Muscle layer of duodenum (tissue), 2 donors: ENCODE measurements at regions not wholly inside any gene's neighbourhood (a gene's known extent, or its start where the extent isn't known, plus 50 kb on each side); places are given as distances from the start of the nearest gene placed in this dataset.

Experiments
- H3K27ac ChIP-seq: one replicate; pipeline ENCODE4 v1.7.0; 2013; ENCODE audit warnings: mild to moderate bottlenecking, low read length
- H3K27me3 ChIP-seq: one replicate; pipeline ENCODE4 v1.7.0; 2013; ENCODE audit warnings: low read depth, mild to moderate bottlenecking, control low read depth, low read length
- H3K36me3 ChIP-seq, 2 donors: one replicate each; pipeline ENCODE4 v1.7.0; 2013; ENCODE audit warnings: low read length in 2 of 2, control low read depth in 1 of 2, mild to moderate bottlenecking in 1 of 2; ENCODE audit not compliant: insufficient read depth in 2 of 2, control insufficient read depth in 1 of 2
- H3K4me1 ChIP-seq, 2 donors: one replicate each; pipeline ENCODE4 v1.7.0; 2013; ENCODE audit warnings: low read length in 2 of 2, mild to moderate bottlenecking in 2 of 2, control low read depth in 1 of 2, moderate library complexity in 1 of 2; ENCODE audit not compliant: insufficient read depth in 2 of 2, control insufficient read depth in 1 of 2
- H3K4me3 ChIP-seq, 2 donors: one replicate each; pipeline ENCODE4 v1.7.0; 2013; ENCODE audit warnings: low read length in 2 of 2, low read depth in 1 of 2, mild to moderate bottlenecking in 1 of 2
- H3K9me3 ChIP-seq, 2 donors: one replicate each; pipeline ENCODE4 v1.7.0; 2013; ENCODE audit warnings: low read length in 2 of 2, control low read depth in 1 of 2, mild to moderate bottlenecking in 1 of 2; ENCODE audit not compliant: control insufficient read depth in 1 of 2
- donor health status: healthy.

DNA sequence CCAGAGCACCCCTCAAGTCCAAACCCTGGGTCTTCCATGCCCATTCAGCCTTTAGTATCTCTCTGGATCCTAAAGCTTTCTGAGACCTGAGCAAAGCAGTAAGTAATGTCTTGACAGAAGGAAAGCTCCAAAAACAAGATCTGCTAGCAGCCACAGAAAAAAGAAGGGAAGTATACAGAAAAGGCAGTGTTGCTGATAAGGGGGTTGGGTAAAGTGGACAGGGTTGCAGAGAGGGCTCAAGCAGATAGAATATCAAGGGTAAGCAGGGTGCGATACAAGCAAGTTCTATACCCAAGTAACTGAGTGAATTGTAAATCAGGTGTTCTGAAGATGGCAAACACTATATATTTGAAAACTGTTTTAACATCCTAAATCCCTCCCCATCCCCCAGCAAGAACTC, 113.4 kb upstream of the CARMIL1 start:
- H3K4me3 ChIP-seq, result no peak overlapping the region
- no peaks in the 10 kb centered on the region for H3K4me1 ChIP-seq
- no peak overlapping the region for H3K27ac ChIP-seq
- no peaks in the 10 kb centered on the region for H3K9me3 ChIP-seq
- H3K36me3 ChIP-seq, result no peaks in the 10 kb centered on the region
- no peaks in the 10 kb centered on the region for H3K27me3 ChIP-seq

DNA sequence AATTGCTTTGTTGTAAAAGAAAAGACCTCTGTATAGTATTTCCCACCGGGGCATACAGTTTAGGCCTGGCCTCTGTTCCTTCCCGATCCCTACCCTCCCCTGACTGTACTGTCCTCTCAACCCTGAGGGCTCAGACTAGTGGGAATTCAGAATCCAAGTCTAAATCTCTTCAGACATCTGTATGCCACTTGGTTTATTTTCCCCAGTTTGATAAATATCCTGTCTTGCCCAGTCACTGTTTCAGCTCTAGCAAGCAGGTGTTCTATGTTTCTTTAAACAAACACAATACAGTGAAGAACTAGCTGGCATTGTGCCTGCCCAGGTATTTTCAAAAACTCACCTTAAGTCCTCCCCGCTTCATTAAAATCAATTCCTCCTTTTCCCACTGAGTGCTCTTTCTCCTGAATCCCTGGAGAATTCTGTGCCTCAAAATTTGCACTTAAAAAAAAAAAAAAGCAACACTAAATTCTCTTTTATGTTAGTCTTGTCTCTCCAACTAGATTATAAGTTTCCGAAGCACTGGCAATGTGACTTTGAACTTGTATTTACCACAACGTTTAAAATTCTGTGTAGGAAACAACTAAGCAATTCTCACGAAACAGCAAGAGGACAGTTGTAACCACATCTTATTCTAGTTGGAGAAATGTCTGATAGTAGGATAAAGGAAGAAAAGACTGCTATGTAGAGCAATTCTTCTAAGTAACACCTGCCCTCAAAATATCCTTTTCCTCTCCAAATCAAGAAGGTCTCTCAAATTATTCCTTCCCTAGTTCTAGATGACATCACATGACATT, 112.0 kb upstream of the CARMIL1 start:
- H3K27ac ChIP-seq, result no peak overlapping the region
- H3K4me1 ChIP-seq, result no peaks in the 10 kb centered on the region
- H3K27me3 ChIP-seq, result no peaks in the 10 kb centered on the region
- H3K36me3 ChIP-seq, result no peaks in the 10 kb centered on the region
- H3K4me3 ChIP-seq, result no peak overlapping the region
- H3K9me3 ChIP-seq, result no peaks in the 10 kb centered on the region

DNA sequence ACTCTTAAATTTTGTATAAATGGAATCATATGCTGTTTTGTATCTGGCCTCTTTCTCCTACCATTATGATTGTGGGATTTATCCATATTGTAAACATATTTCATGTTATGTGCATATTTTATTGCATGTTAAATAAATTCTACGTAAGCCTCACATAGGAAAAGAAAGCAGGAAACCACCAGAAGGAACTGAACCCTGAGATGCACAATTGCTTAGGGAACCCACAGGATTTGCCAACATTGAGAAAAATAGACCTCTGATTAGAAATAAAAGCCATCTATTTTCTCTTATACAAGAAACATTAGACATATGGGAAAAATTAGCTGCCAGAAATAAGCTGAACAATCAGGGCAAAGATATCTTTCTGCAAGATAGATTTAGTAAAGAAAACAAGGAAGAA, 111.2 kb upstream of the CARMIL1 start:
- H3K27me3 ChIP-seq, result no peaks in the 10 kb centered on the region
- H3K9me3 ChIP-seq, result no peaks in the 10 kb centered on the region
- no peak overlapping the region for H3K27ac ChIP-seq
- no peak overlapping the region for H3K4me3 ChIP-seq
- H3K4me1 ChIP-seq, result no peaks in the 10 kb centered on the region
- no peaks in the 10 kb centered on the region for H3K36me3 ChIP-seq

DNA sequence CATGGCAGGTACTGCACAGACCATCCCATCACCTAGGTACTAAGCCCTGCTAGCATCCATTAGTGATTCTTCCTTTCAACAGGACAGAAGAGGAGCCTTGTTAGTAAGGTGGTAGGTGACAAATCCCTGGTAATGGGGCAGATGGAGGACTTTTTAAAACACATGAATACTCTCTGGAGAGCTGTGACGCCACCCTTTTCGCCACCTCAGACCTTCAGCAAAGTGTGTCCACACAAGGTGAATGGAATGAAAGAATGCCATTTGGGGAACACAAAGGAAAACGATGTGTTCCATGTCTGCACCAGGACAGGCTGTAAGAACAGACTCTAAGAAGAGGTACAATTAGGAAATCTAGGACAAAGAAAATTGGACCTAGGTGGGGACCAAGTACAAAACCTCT, 110.5 kb upstream of the CARMIL1 start:
- no peaks in the 10 kb centered on the region for H3K27me3 ChIP-seq
- no peaks in the 10 kb centered on the region for H3K4me1 ChIP-seq
- H3K27ac ChIP-seq, result no peak overlapping the region
- no peaks in the 10 kb centered on the region for H3K9me3 ChIP-seq
- H3K36me3 ChIP-seq, result no peaks in the 10 kb centered on the region
- no peak overlapping the region for H3K4me3 ChIP-seq

DNA sequence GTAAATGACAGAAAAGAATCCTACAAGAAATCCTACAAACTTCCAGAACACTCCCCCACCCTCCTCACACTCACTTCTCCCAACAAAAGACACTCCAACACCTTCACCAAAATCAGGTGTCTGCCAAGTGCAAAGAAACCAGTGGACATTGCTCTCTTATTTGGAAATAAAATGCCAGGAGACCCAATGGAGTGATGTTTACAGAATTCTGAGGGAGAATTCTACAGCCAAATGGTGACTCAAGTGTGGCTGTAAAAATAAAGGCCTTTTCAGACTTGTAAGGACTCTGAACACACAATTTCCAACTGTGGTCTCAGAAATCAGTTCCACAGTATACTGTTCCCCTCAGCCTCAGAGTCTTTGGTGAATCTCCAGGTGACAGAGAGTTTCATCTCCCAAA, 109.6 kb upstream of the CARMIL1 start:
- no peak overlapping the region for H3K27ac ChIP-seq

DNA sequence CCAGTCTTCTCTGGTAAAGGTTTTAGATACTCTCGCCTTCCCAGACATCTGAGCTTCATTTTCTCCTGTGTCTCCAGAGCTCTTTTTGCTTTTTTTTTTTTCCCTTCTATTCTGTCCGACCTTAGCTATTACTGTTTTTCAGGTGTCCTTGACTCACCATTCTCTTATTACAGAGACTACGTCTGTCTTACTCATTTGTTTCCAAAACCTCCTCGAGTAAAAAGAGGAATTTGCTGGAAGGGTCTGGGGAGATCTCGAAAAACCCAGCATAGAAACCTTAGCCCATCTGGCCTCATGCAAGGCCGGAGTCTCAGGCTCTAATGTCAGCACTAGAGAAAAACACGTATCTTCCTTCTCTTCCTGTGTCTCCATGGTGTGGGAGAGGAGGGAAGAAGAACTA, 109.2 kb upstream of the CARMIL1 start:
- no peaks in the 10 kb centered on the region for H3K27me3 ChIP-seq
- no peak overlapping the region for H3K4me3 ChIP-seq
- no peaks in the 10 kb centered on the region for H3K4me1 ChIP-seq
- no peaks in the 10 kb centered on the region for H3K36me3 ChIP-seq
- no peak overlapping the region for H3K27ac ChIP-seq
- H3K9me3 ChIP-seq, result no peaks in the 10 kb centered on the region

More for the DNA sequence above, 109.6 kb upstream of the CARMIL1 start:
- H3K4me3 ChIP-seq, result no peak overlapping the region
- H3K4me1 ChIP-seq, result no peaks in the 10 kb centered on the region
- H3K9me3 ChIP-seq, result no peaks in the 10 kb centered on the region
- H3K36me3 ChIP-seq, result no peaks in the 10 kb centered on the region
- H3K27me3 ChIP-seq, result no peaks in the 10 kb centered on the region

DNA sequence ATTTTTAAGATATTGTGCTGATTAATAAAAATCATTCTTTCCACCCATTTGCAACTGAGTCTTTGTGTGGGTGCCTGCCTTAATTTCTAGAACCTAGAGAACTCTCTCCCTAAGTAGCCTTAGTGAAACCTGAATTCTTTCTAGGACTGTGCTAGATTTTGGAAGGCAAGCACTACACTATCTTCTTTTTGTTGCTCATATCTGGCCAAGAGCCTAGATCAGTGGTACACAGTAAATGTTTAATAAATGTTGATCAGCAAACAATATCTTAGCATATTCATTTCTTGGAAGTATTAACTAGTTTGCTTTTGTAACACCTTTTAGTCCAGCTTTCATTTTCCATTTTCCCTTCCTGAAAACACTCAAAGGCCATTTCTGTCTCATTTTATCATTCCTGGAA, 108.5 kb upstream of the CARMIL1 start:
- H3K9me3 ChIP-seq, result no peaks in the 10 kb centered on the region
- no peak overlapping the region for H3K4me3 ChIP-seq
- H3K27me3 ChIP-seq, result no peaks in the 10 kb centered on the region
- no peaks in the 10 kb centered on the region for H3K36me3 ChIP-seq
- no peaks in the 10 kb centered on the region for H3K4me1 ChIP-seq
- no peak overlapping the region for H3K27ac ChIP-seq

DNA sequence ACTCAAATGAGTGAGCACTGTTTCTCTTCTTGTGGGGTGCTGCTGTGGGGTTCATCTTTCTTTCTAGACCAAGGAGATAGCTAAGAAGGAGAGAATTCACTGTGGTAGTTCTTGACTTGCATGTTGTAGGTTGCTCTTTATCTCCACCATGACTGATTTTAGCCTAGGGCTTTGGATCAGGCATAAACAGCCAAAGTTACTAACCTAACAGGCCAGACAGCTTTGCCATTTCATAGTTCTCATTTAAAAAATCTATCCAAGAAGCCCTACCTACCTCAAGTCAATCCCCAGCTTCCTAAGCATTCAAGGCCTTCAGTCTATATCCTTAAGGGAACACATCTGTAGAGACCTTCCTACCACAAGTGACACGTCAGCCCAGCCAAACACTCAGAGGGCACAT, 107.9 kb upstream of the CARMIL1 start:
- no peaks in the 10 kb centered on the region for H3K27me3 ChIP-seq
- no peak overlapping the region for H3K27ac ChIP-seq
- no peaks in the 10 kb centered on the region for H3K9me3 ChIP-seq
- H3K4me3 ChIP-seq, result no peak overlapping the region
- H3K4me1 ChIP-seq, result no peaks in the 10 kb centered on the region
- H3K36me3 ChIP-seq, result no peaks in the 10 kb centered on the region

DNA sequence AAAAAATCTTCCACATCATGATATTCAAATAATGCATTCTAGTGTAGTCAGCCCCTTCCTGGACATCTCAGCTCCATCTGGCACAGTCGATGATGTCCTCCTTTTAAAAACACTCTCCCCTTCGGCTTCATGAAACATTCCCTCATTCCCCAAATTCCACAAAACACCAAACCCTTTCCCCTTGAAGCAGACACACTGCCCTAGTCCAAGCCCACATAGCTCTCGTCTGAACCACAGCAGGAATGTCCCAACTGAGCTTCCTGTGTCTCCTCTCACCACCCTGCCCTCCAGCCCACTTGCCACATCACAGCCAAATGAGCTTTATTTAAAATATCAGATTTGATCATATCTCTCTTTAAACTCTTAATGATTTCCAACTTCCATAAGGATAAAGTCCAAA, 106.4 kb upstream of the CARMIL1 start:
- H3K4me1 ChIP-seq, result no peaks in the 10 kb centered on the region
- H3K27me3 ChIP-seq, result no peaks in the 10 kb centered on the region
- no peak overlapping the region for H3K4me3 ChIP-seq
- no peaks in the 10 kb centered on the region for H3K9me3 ChIP-seq
- no peak overlapping the region for H3K27ac ChIP-seq
- H3K36me3 ChIP-seq, result no peaks in the 10 kb centered on the region

DNA sequence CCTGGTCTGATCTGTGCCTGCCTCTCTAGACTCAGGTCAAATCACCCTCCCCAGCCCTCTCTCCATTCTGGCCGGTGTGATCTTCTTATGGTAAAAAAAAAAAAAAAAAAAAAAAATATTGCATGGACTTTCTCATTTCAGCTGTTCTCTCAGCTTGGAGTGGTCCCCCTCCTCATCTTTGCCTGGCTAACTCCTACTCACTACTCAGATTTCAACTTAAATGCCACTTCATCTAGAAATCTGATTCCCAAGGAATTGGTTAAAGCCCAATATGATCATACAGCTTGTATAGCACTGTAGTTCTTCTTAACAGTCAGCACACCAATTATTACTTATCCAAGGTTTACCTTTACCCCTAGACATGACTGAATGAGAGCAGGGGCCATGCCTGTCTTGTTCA, 105.9 kb upstream of the CARMIL1 start:
- Histone ChIP-seq H3K27me3 (no peaks in the 10 kb centered on the region), H3K27ac (no peak overlapping the region), H3K9me3 (no peaks in the 10 kb centered on the region), H3K4me3 (no peak overlapping the region), H3K4me1 (no peaks in the 10 kb centered on the region), H3K36me3 (no peaks in the 10 kb centered on the region)

DNA sequence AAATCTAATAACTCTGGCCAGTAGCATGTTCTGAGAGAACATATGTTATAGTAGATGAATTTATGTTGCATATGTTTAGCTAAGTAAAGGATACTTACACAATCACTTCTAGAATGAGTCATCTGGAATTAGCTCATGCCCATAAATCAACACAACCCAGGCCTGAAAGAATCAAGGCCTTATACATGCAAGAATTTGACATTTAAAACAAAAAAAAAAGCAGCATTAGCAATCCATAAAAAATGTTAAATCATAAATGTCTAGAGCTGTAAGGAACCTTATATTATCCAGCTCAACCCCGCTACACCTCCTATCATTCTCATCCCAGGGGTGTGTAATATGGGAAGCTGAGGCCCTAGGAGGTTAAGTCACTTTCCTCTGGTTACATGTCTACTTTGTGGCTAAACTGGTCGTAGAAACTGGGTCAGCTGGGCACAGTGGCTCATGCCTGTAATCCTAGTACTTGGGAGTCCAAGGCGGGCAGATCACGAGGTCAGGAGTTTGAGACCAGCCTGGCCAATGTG, 105.2 kb upstream of the CARMIL1 start:
- Histone ChIP-seq H3K27ac (no peak overlapping the region), H3K4me3 (no peak overlapping the region), H3K27me3 (no peaks in the 10 kb centered on the region), H3K36me3 (no peaks in the 10 kb centered on the region), H3K9me3 (no peaks in the 10 kb centered on the region), H3K4me1 (peaks cover 0 to 5% of the 10 kb centered on the region in 2 donors)

DNA sequence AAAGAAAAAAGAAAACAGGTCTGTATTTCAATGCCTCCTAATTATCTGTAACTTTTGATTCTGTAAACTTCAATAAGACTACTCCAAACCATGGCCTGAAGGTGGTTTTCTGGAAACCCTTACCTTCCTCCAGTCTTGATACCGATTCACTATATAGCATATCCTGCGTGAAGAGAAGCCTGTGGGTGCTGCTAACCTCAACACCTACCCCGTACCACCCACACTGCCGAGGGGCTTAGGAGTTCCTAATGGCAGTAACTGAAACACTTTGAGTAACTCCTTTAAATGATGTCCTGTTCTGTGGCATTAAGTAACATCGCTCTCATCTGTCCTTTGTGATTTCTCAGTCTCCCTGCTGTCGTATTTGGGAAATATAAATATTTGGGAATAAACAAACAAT, 104.5 kb upstream of the CARMIL1 start:
- Histone ChIP-seq H3K4me1 (peaks cover 0 to 6% of the 10 kb centered on the region in 2 donors), H3K27ac (no peak overlapping the region), H3K9me3 (no peaks in the 10 kb centered on the region)

More for the DNA sequence above, 104.5 kb upstream of the CARMIL1 start:
- H3K4me3 ChIP-seq, result no peak overlapping the region
- H3K27me3 ChIP-seq, result no peaks in the 10 kb centered on the region
- H3K36me3 ChIP-seq, result no peaks in the 10 kb centered on the region
